ENCODE measurements at regions not wholly inside any gene's neighbourhood (a gene's known extent, or its start where the extent isn't known, plus 50 kb on each side); places are given as distances from the start of the nearest gene placed in this dataset.

- no peak for TF ChIP-seq CTCF (IDR thresholded peaks at IDR 0.05; ENCODE audit: low read depth, low read length)
- no peak for TF ChIP-seq EZH2phosphoT487 (IDR thresholded peaks at IDR 0.05; ENCODE audit: low read depth)
These were observed 959.1 kb upstream of the SLC10A2 start for GRCh38 chr13:104025303-104025702.

Data from OCI-LY3 (cell line).